ENCODE measurements at regions not wholly inside any gene's neighbourhood (a gene's known extent, or its start where the extent isn't known, plus 50 kb on each side); places are given as distances from the start of the nearest gene placed in this dataset.

DNA sequence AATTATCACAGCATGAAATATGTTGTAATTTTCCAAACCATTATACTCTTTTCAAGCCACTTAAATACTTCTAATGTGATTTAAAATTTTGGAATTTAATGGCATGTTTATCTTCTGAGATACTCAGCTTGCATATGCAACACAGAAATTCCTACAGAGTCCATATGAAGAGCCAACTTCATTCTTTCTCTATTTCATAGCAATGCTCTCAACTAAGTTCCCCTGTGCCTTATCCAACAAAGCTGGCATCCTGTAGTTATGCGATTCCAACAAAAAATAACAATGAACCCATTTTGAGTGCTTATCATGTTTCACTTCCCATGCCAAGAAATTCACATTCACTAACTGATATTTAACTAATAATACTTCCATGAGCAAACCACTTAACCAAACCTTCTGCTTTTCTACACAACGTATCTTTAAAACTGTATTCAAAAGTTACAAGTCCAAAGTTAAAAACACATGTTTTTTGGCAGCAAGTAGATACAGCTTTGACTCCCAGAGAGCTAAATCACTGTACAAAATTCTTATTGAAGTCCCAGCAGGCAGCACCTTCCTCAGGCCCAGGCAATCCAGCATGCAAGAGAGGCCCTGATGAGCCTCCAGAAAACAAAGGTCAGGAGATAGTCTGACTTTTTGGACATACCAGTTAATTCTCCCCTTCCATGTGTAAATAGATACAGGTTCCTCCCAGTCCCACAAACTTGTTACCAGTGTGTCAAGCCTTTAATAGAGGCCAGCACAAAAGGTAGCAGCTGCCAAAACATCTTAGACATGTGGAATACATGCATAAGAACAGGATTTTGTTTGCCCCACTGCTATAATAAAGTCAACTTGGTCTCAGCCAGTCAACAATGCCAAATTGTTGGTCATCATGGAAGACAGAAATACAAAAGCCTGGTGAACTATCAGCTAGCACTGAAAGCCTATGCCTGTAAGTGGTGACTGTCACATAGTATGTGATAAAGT is 113.1 kb upstream of the WDR75 start:
- no peak for TF ChIP-seq POLR2A (IDR thresholded peaks at IDR 0.05; ENCODE audit: low read length)
- TF ChIP-seq GATA1 (IDR thresholded peaks at IDR 0.05; ENCODE audit: low read depth, low read length) = no peak
